ENCODE measurements at regions not wholly inside any gene's neighbourhood (a gene's known extent, or its start where the extent isn't known, plus 50 kb on each side); places are given as distances from the start of the nearest gene placed in this dataset.

GRCh38 chr13:105462098-105462497 lies 1073.4 kb downstream of the EFNB2 start:
- TF ChIP-seq TCF12 (IDR thresholded peaks at IDR 0.05; ENCODE audit: low read depth), result no peak
- TF ChIP-seq REST (IDR thresholded peaks at IDR 0.05; ENCODE audit: low read depth), result no peak
- no peak for TF ChIP-seq MAX (IDR thresholded peaks at IDR 0.05)
- TF ChIP-seq TAF1 (IDR thresholded peaks at IDR 0.05; ENCODE audit: low read depth), result no peak
- no peak for TF ChIP-seq FOXM1 (IDR thresholded peaks at IDR 0.05; ENCODE audit: borderline replicate concordance, low read depth)
- TF ChIP-seq TEAD4 (IDR thresholded peaks at IDR 0.05), result no peak
- no peak for TF ChIP-seq EP300 (IDR thresholded peaks at IDR 0.05; ENCODE audit: borderline replicate concordance)
- no peak for TF ChIP-seq EGR1 (IDR thresholded peaks at IDR 0.05)
- no peak for TF ChIP-seq RAD21 (IDR thresholded peaks at IDR 0.05; ENCODE audit: low read depth)
- TF ChIP-seq YY1 (IDR thresholded peaks at IDR 0.05; ENCODE audit: low read depth), result no peak
- no peak for TF ChIP-seq CEBPB (IDR thresholded peaks at IDR 0.05)
- TF ChIP-seq USF1 (IDR thresholded peaks at IDR 0.05), result no peak
- TF ChIP-seq NFIC (IDR thresholded peaks at IDR 0.05), result no peak
